Panc1 (cell line): ENCODE measurements at regions not wholly inside any gene's neighbourhood (a gene's known extent, or its start where the extent isn't known, plus 50 kb on each side); places are given as distances from the start of the nearest gene placed in this dataset.

Experiments used
- ATAC-seq: fragments of 200-7000 bp; cut with Tn5 transposase; 2 replicates; pipeline ENCODE4 v1.9.1; 2020; ENCODE audit warnings: mild to moderate bottlenecking, moderate library complexity
- BruUV-seq: library from RNA; stranded (reverse); fragments of 400-500 nt; replicated peaks from 2 replicates; lab custom pipeline; 2021; lab: Mats Ljungman, UMichigan
- CTCF ChIA-PET: fragments of 300-600 bp; sonication (Branson Sonifier 250); formaldehyde crosslinking; loops from one replicate; lab custom pipeline; 2022; ENCODE audit warnings: antibody characterized with exemption; lab: Charles Lee
- POLR2A ChIA-PET: fragments of 300-600 bp; sonication (Branson Sonifier 250); formaldehyde crosslinking; loops from one replicate; lab custom pipeline; 2022; ENCODE audit warnings: antibody characterized with exemption; lab: Charles Lee
- DNase-seq: peaks from one replicate; pipeline ENCODE4 v3.0.0-alpha.2; 2010; ENCODE audit warnings: low read depth, low spot score
- H3K27ac ChIP-seq: 2 replicates; pipeline ENCODE4 v1.5.1; 2011; ENCODE audit warnings: mild to moderate bottlenecking, low read length, inconsistent platforms
- H3K27me3 ChIP-seq: fragments of 200-500 bp; sonication (Bioruptor generic); 2 replicates; pipeline ENCODE4 v1.6.0; 2014; ENCODE audit warnings: low read length, inconsistent platforms; ENCODE audit not compliant: control insufficient read depth, insufficient read depth
- H3K36me3 ChIP-seq: fragments of 200-500 bp; sonication (Bioruptor generic); 2 replicates; pipeline ENCODE4 v1.5.1; 2014; ENCODE audit warnings: inconsistent platforms, mild to moderate bottlenecking, low read length, moderate library complexity; ENCODE audit not compliant: control insufficient read depth, insufficient read depth
- H3K4me1 ChIP-seq: 2 replicates; pipeline ENCODE4 v1.5.1; 2011; ENCODE audit warnings: inconsistent platforms, mild to moderate bottlenecking, low read length, moderate library complexity; ENCODE audit not compliant: control insufficient read depth, insufficient read depth
- H3K4me3 ChIP-seq, 2 experiments: 2 replicates each; pipeline ENCODE4 v1.5.1; 2011 to 2012; ENCODE audit warnings: low read depth in 2 of 2, low read length in 2 of 2, mild to moderate bottlenecking in 2 of 2, inconsistent platforms in 1 of 2, moderate library complexity in 1 of 2
- H3K9me3 ChIP-seq: fragments of 200-500 bp; sonication (Bioruptor generic); 2 replicates; pipeline ENCODE4 v1.5.1; 2014; ENCODE audit warnings: low read depth, mild to moderate bottlenecking, inconsistent platforms, low read length, moderate library complexity; ENCODE audit not compliant: control insufficient read depth, insufficient read depth
- POLR2AphosphoS5 ChIP-seq: IDR thresholded peaks from 2 replicates; pipeline ENCODE4 v1.6.1; 2012; ENCODE audit warnings: mild to moderate bottlenecking, low read depth, low read length, moderate library complexity
- SIN3A ChIP-seq: IDR thresholded peaks from 2 replicates; pipeline ENCODE4 v1.6.1; 2012; ENCODE audit warnings: low read depth, mild to moderate bottlenecking, low read length, moderate library complexity, borderline replicate concordance; ENCODE audit not compliant: insufficient read depth
- TCF7L2 ChIP-seq: IDR thresholded peaks from 2 replicates; pipeline ENCODE4 v1.6.1; 2011; ENCODE audit warnings: mild to moderate bottlenecking, low read depth, low read length, inconsistent platforms
- in situ Hi-C: cut with HindIII; loops from 2 replicates; pipeline ENCODE4 v1.10.0; 2016; ENCODE audit warnings: low sequenced_read_pairs, low pct_unique_long_range_greater_than_20kb
- intact Hi-C: fragments of 100-400 bp; cut with micrococcal nuclease; formaldehyde crosslinking; loops from one replicate; pipeline ENCODE4 v1.10.0; 2022; ENCODE audit not compliant: unreplicated experiment
- TF ChIP-seq, protein P1 (sequence below): fragments of 450-650 bp; IDR thresholded peaks from 2 replicates; pipeline ENCODE4 v1.5.1; 2017; ENCODE audit warnings: mild to moderate bottlenecking
- TF ChIP-seq, protein P2 (sequence below), 2 experiments: IDR thresholded peaks; 2 replicates each; pipeline ENCODE4 v1.6.1; 2011 to 2012; ENCODE audit warnings: low read depth in 2 of 2, control low read depth in 1 of 2, low read length in 1 of 2, mild to moderate bottlenecking in 1 of 2, moderate library complexity in 1 of 2; ENCODE audit not compliant: insufficient read depth in 1 of 2

- H3K27ac ChIP-seq, result no peak overlapping the region
- TF ChIP-seq SIN3A, result no peak
- TF ChIP-seq, protein P1, sequence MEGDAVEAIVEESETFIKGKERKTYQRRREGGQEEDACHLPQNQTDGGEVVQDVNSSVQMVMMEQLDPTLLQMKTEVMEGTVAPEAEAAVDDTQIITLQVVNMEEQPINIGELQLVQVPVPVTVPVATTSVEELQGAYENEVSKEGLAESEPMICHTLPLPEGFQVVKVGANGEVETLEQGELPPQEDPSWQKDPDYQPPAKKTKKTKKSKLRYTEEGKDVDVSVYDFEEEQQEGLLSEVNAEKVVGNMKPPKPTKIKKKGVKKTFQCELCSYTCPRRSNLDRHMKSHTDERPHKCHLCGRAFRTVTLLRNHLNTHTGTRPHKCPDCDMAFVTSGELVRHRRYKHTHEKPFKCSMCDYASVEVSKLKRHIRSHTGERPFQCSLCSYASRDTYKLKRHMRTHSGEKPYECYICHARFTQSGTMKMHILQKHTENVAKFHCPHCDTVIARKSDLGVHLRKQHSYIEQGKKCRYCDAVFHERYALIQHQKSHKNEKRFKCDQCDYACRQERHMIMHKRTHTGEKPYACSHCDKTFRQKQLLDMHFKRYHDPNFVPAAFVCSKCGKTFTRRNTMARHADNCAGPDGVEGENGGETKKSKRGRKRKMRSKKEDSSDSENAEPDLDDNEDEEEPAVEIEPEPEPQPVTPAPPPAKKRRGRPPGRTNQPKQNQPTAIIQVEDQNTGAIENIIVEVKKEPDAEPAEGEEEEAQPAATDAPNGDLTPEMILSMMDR, result no peak
- no peak for TF ChIP-seq POLR2AphosphoS5
- no peak for TF ChIP-seq TCF7L2
- TF ChIP-seq, protein P2, sequence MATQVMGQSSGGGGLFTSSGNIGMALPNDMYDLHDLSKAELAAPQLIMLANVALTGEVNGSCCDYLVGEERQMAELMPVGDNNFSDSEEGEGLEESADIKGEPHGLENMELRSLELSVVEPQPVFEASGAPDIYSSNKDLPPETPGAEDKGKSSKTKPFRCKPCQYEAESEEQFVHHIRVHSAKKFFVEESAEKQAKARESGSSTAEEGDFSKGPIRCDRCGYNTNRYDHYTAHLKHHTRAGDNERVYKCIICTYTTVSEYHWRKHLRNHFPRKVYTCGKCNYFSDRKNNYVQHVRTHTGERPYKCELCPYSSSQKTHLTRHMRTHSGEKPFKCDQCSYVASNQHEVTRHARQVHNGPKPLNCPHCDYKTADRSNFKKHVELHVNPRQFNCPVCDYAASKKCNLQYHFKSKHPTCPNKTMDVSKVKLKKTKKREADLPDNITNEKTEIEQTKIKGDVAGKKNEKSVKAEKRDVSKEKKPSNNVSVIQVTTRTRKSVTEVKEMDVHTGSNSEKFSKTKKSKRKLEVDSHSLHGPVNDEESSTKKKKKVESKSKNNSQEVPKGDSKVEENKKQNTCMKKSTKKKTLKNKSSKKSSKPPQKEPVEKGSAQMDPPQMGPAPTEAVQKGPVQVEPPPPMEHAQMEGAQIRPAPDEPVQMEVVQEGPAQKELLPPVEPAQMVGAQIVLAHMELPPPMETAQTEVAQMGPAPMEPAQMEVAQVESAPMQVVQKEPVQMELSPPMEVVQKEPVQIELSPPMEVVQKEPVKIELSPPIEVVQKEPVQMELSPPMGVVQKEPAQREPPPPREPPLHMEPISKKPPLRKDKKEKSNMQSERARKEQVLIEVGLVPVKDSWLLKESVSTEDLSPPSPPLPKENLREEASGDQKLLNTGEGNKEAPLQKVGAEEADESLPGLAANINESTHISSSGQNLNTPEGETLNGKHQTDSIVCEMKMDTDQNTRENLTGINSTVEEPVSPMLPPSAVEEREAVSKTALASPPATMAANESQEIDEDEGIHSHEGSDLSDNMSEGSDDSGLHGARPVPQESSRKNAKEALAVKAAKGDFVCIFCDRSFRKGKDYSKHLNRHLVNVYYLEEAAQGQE (IDR thresholded peaks at IDR 0.05; ENCODE audit: insufficient read depth in 1 of 2, low read depth in 2 of 2, low read length in 1 of 2), result no peak
- no peaks in the 10 kb centered on the region for H3K36me3 ChIP-seq
- H3K4me1 ChIP-seq, result no peaks in the 10 kb centered on the region; the same call in 1 of the 2 replicates
- no TSS peak for BruUV-seq
- intact Hi-C loops (no loop called here), in situ Hi-C loops (no loop called here)
- peaks cover 3% of the 10 kb centered on the region; the same call in 1 of the 2 replicates for H3K27me3 ChIP-seq
- ATAC-seq, result no peak
- DNase-seq, result no peak
- H3K9me3 ChIP-seq, result no peaks in the 10 kb centered on the region
- CTCF ChIA-PET, result interaction anchor here (0.6 kb wide), 1 partner anchor 158 kb away, joined by 3 read pairs; no protein-coding TSS in a partner anchor
- H3K4me3 ChIP-seq, result no peak overlapping the region
- POLR2A ChIA-PET, result no interaction called here
Observed at GRCh38 chr2:88852753-88853402, 161.4 kb downstream of the RPIA start.

- POLR2A ChIA-PET, result no interaction called here
- CTCF ChIA-PET, result no interaction called here
- H3K4me3 ChIP-seq, result no peak overlapping the region
- H3K9me3 ChIP-seq, result no peaks in the 10 kb centered on the region
- in situ Hi-C loops, result no loop called here
- DNase-seq, result no peak
- no peaks in the 10 kb centered on the region for H3K36me3 ChIP-seq
- no peak for TF ChIP-seq POLR2AphosphoS5
- TF ChIP-seq, protein P2 (IDR thresholded peaks at IDR 0.05; ENCODE audit: insufficient read depth in 1 of 2, low read depth in 2 of 2, low read length in 1 of 2), result no peak
- no peak for TF ChIP-seq TCF7L2
- no peak for TF ChIP-seq SIN3A
- TF ChIP-seq, protein P1, result no peak
- H3K4me1 ChIP-seq, result no peaks in the 10 kb centered on the region; the same call in 1 of the 2 replicates
- peaks cover 3% of the 10 kb centered on the region; the same call in 1 of the 2 replicates for H3K27me3 ChIP-seq
- no TSS peak for BruUV-seq
- ATAC-seq, result no peak
- intact Hi-C loops, result no loop called here
- no peak overlapping the region for H3K27ac ChIP-seq
Observed at GRCh38 chr2:88853403-88853790, 161.9 kb downstream of the RPIA start.
